B cell (primary cell): ENCODE measurements at regions not wholly inside any gene's neighbourhood (a gene's known extent, or its start where the extent isn't known, plus 50 kb on each side); places are given as distances from the start of the nearest gene placed in this dataset.

Source experiments
- ATAC-seq: fragments of 200-7000 bp; cut with Tn5 transposase; one replicate; pipeline ENCODE4 v1.10.0; 2021; ENCODE audit warnings: low read depth, mild to moderate bottlenecking, moderate number of reproducible peaks, moderate library complexity
- CTCF ChIA-PET: fragments of 350-600 bp; sonication (Branson Sonifier 250); formaldehyde crosslinking; loops from one replicate; lab custom pipeline; 2021; ENCODE audit warnings: antibody characterized with exemption, inconsistent platforms; lab: Charles Lee
- POLR2A ChIA-PET: fragments of 350-600 bp; sonication (Branson Sonifier 250); formaldehyde crosslinking; loops from one replicate; lab custom pipeline; 2021; ENCODE audit warnings: antibody characterized with exemption; lab: Charles Lee
- DNase-seq: peaks from one replicate; pipeline ENCODE4 v3.0.0; 2013
- H2AFZ ChIP-seq: 2 replicates; pipeline ENCODE4 v1.6.1; 2012; ENCODE audit warnings: mild to moderate bottlenecking, low read depth, low read length; ENCODE audit not compliant: insufficient read depth, poor library complexity, severe bottlenecking
- H3K27ac ChIP-seq, 2 donors: 1 replicate in 1 of 2; 2 replicates in 1 of 2; pipeline ENCODE4 v1.5.1; 2012 to 2013; ENCODE audit warnings: low read length in 2 of 2, mild to moderate bottlenecking in 2 of 2, moderate library complexity in 1 of 2
- H3K27me3 ChIP-seq, 4 experiments: fragments of 200-600 bp in 1 of 4; sonication (generic) in 1 of 4; replicated peaks in 1 of 4; 1 replicate in 2 of 4; 2 replicates in 2 of 4; pipeline versions ENCODE4 v1.6.1 to v1.7.0; 2013 to 2016; ENCODE audit warnings: low read length in 3 of 4, mild to moderate bottlenecking in 2 of 4, mixed read lengths in 1 of 4, moderate library complexity in 1 of 4; ENCODE audit not compliant: insufficient read depth in 4 of 4, control insufficient read depth in 3 of 4; ENCODE audit errors: control extremely low read depth in 1 of 4
- H3K36me3 ChIP-seq, 2 experiments: replicated peaks in 1 of 2; 1 replicate in 1 of 2; 2 replicates in 1 of 2; pipeline versions ENCODE4 v1.6.1 to v1.7.1; 2013; ENCODE audit warnings: low read length in 1 of 2; ENCODE audit not compliant: insufficient read depth in 2 of 2, control insufficient read depth in 1 of 2; ENCODE audit errors: control extremely low read depth in 1 of 2, extremely low read depth in 1 of 2
- H3K4me1 ChIP-seq, 2 donors: fragments of 200-600 bp in 1 of 2; sonication (generic) in 1 of 2; 1 replicate in 1 of 2; 2 replicates in 1 of 2; pipeline versions ENCODE4 v1.5.1 to v1.6.1; 2013 to 2017; ENCODE audit warnings: low read length in 2 of 2; ENCODE audit not compliant: control insufficient read depth in 2 of 2, insufficient read depth in 2 of 2
- H3K4me2 ChIP-seq: replicated peaks from 2 replicates; pipeline ENCODE3; 2012; ENCODE audit warnings: mild to moderate bottlenecking, low read depth, low read length; ENCODE audit not compliant: poor library complexity, severe bottlenecking
- H3K4me3 ChIP-seq, 5 experiments: fragments of 200-600 bp in 1 of 5; sonication (generic) in 1 of 5; 1 replicate in 3 of 5; 2 replicates in 2 of 5; pipeline versions ENCODE4 v1.5.1 to v1.7.0; 2011 to 2016; ENCODE audit warnings: low read length in 4 of 5, mild to moderate bottlenecking in 4 of 5, low read depth in 2 of 5, control low read depth in 1 of 5, moderate library complexity in 1 of 5; ENCODE audit not compliant: insufficient read depth in 1 of 5; ENCODE audit errors: control extremely low read depth in 1 of 5, extremely low read depth in 1 of 5
- H3K79me2 ChIP-seq: fragments of 200-600 bp; sonication (generic); one replicate; pipeline ENCODE4 v1.6.0; 2016; ENCODE audit warnings: low read length; ENCODE audit not compliant: control insufficient read depth, insufficient read depth
- H3K9ac ChIP-seq: fragments of 200-600 bp; sonication (generic); 2 replicates; pipeline ENCODE4 v1.6.1; 2017; ENCODE audit warnings: mild to moderate bottlenecking, low read length, moderate library complexity
- H3K9me3 ChIP-seq, 3 donors: one replicate each; pipeline versions ENCODE4 v1.6.1 to v1.7.1; 2013; ENCODE audit warnings: low read length in 2 of 3; ENCODE audit not compliant: control insufficient read depth in 2 of 3, insufficient read depth in 1 of 3; ENCODE audit errors: control extremely low read depth in 1 of 3
- H4K20me1 ChIP-seq: 2 replicates; pipeline ENCODE4 v1.6.0; 2012; ENCODE audit warnings: mild to moderate bottlenecking, low read length; ENCODE audit not compliant: insufficient read depth, control insufficient read depth, poor library complexity, severe bottlenecking
- H3K27ac Mint-ChIP-seq: one replicate; pipeline ENCODE4 v1.8.0; 2021; ENCODE audit warnings: mixed read lengths
- H3K27me3 Mint-ChIP-seq: one replicate; pipeline ENCODE4 v1.8.0; 2021; ENCODE audit warnings: mixed read lengths
- H3K4me1 Mint-ChIP-seq: one replicate; pipeline ENCODE4 v1.8.0; 2021; ENCODE audit warnings: mixed read lengths
- H3K4me3 Mint-ChIP-seq: one replicate; pipeline ENCODE4 v1.8.0; 2021; ENCODE audit warnings: mixed read lengths
- H3K9me3 Mint-ChIP-seq: one replicate; pipeline ENCODE4 v1.8.0; 2022; ENCODE audit warnings: mixed read lengths; ENCODE audit not compliant: insufficient read depth
- CTCF ChIP-seq: fragments of 200-600 bp; IDR thresholded peaks from one replicate; pipeline ENCODE4 v1.8.0; 2022; ENCODE audit warnings: antibody characterized with exemption, mild to moderate bottlenecking
- EZH2 ChIP-seq: IDR thresholded peaks from 2 replicates; pipeline ENCODE4 v1.6.1; 2012; ENCODE audit warnings: borderline replicate concordance, low read depth, mild to moderate bottlenecking, moderate library complexity, low read length; ENCODE audit not compliant: insufficient read depth, poor library complexity, severe bottlenecking
- WGBS: methylation state at CpG from one replicate; pipeline ENCODE4 v1.1.5; 2013; ENCODE audit warnings: missing lambda C conversion rate; ENCODE audit not compliant: insufficient coverage; 5-methylcytosine and 5-hydroxymethylcytosine counted together
- intact Hi-C: fragments of 100-400 bp; cut with micrococcal nuclease; formaldehyde crosslinking; loops from one replicate; pipeline ENCODE4 v1.10.0; 2022

GRCh38 chr1:80668372-80668771 lies 1132.4 kb upstream of the ADGRL2 start:
- H3K27me3 ChIP-seq = no peaks in the 10 kb centered on the region
- no peaks in the 10 kb centered on the region for H3K9me3 Mint-ChIP-seq
- H3K4me3 ChIP-seq = no peak overlapping the region
- H3K36me3 ChIP-seq = no peaks in the 10 kb centered on the region
- no peak for TF ChIP-seq CTCF
- no peak for TF ChIP-seq EZH2
- no peak overlapping the region for H2AFZ ChIP-seq
- no peaks in the 10 kb centered on the region for H4K20me1 ChIP-seq
- no peaks in the 10 kb centered on the region for H3K4me1 Mint-ChIP-seq
- H3K27ac Mint-ChIP-seq = no peak overlapping the region
- no peak for DNase-seq
- H3K4me2 ChIP-seq = no peak overlapping the region
- ATAC-seq = no peak
- no peaks in the 10 kb centered on the region for H3K27me3 Mint-ChIP-seq
- intact Hi-C loops = no loop called here
- no peak overlapping the region for H3K4me3 Mint-ChIP-seq
- H3K4me1 ChIP-seq = no peaks in the 10 kb centered on the region
- ChIA-PET POLR2A (no interaction called here), CTCF (no interaction called here)
- peaks cover 0 to 4% (median 0%) of the 10 kb centered on the region in 3 donors for H3K9me3 ChIP-seq
- no peak overlapping the region for H3K27ac ChIP-seq
- no peaks in the 10 kb centered on the region for H3K79me2 ChIP-seq
- no peak overlapping the region for H3K9ac ChIP-seq
- WGBS = no CpG with 5 or more reads among the region's 1 CpG

GRCh38 chr1:80666073-80666472 lies 1134.7 kb upstream of the ADGRL2 start:
- Mint-ChIP-seq H3K27ac (no peak overlapping the region), H3K4me1 (no peaks in the 10 kb centered on the region), H3K27me3 (no peaks in the 10 kb centered on the region), H3K9me3 (no peaks in the 10 kb centered on the region), H3K4me3 (no peak overlapping the region)
- Histone ChIP-seq H3K27me3 (no peaks in the 10 kb centered on the region), H2AFZ (no peak overlapping the region), H4K20me1 (no peaks in the 10 kb centered on the region), H3K4me2 (no peak overlapping the region), H3K4me3 (no peak overlapping the region), H3K36me3 (no peaks in the 10 kb centered on the region), H3K9me3 (peaks cover 0 to 1% (median 0%) of the 10 kb centered on the region in 3 donors), H3K4me1 (no peaks in the 10 kb centered on the region), H3K79me2 (no peaks in the 10 kb centered on the region), H3K27ac (no peak overlapping the region), H3K9ac (no peak overlapping the region)
- ATAC-seq (no peak), DNase-seq (no peak)
- intact Hi-C loops = no loop called here
- ChIA-PET POLR2A (no interaction called here), CTCF (no interaction called here)
- TF ChIP-seq EZH2 (no peak), CTCF (no peak)
